ENCODE measurements at regions not wholly inside any gene's neighbourhood (a gene's known extent, or its start where the extent isn't known, plus 50 kb on each side); places are given as distances from the start of the nearest gene placed in this dataset.

- TF ChIP-seq SUZ12 (IDR thresholded peaks at IDR 0.05; ENCODE audit: extremely low read depth, insufficient read depth, insufficient read length) (no peak), YY1 (IDR thresholded peaks at IDR 0.05; ENCODE audit: insufficient read depth, insufficient read length) (no peak)
These were observed 77.4 kb upstream of the CD93 start for GRCh38 chr20:23163562-23163961.
